ENCODE measurements at regions not wholly inside any gene's neighbourhood (a gene's known extent, or its start where the extent isn't known, plus 50 kb on each side); places are given as distances from the start of the nearest gene placed in this dataset.
"Not testable (repeated sequence)": the region's sequence is repeated elsewhere in the genome, so short reads cannot be mapped to it uniquely, and the experiment has no call there.

DNA sequence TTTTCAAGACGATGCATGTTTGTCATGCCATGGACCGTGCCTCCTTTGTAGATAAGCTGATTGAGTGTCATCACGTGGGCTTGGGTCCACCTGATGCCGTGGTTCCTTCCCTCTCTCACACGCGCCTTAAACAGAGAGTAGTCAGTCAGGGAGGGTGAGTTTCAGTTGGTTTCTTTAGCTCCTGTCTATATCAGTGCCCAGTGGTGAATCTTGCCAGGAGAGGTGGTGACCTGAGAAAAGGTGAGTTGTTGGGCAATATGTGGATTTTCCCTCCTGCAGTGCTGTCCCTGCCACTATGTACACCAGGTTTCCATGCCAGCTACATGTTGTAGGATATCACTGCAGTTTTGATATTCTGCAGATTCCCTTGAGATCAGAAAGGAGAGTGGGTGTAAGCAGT lies 129.7 kb downstream of the LAT start:
- TF ChIP-seq SMAD5 (IDR thresholded peaks at IDR 0.05; ENCODE audit: low read depth) (no peak), RAD51 (IDR thresholded peaks at IDR 0.05) (peak; percentile 55; the same call in 1 of the 2 replicates)
- intact Hi-C loops (cut with micrococcal nuclease; ENCODE audit: unreplicated experiment): no loop called here
- no peak for FAIRE-seq
- Histone ChIP-seq H3K4me2 (ENCODE audit: control insufficient read depth, insufficient read depth) (no peak overlapping the region), H3K79me2 (ENCODE audit: control insufficient read depth, insufficient read depth, low read length) (no peaks in the 10 kb centered on the region), H3K4me3 (no peak overlapping the region), H3K4me1 (ENCODE audit: control insufficient read depth, insufficient read depth, low read length) (peaks cover 9% of the 10 kb centered on the region), H4K20me1 (ENCODE audit: control insufficient read depth, insufficient read depth) (no peaks in the 10 kb centered on the region), H2AFZ (ENCODE audit: control insufficient read depth, low read depth, low read length) (no peak overlapping the region), H3K27ac (ENCODE audit: control insufficient read depth, insufficient read depth) (no peak overlapping the region; the same call in 1 of the 2 replicates), H3K27me3 (replicated peaks in 1 of 2; ENCODE audit: control insufficient read depth in 2 of 2, insufficient read depth in 2 of 2, low read length in 1 of 2) (no peaks in the 10 kb centered on the region), H3K9ac (ENCODE audit: control insufficient read depth, insufficient read depth, low read length) (no peak overlapping the region), H3K9me3 (replicated peaks; ENCODE audit: control insufficient read depth, insufficient read depth, low read length) (no peaks in the 10 kb centered on the region), H3K36me3 (ENCODE audit: control insufficient read depth in 2 of 2, insufficient read depth in 2 of 2, low read length in 1 of 2) (peaks cover 6 to 7% of the 10 kb centered on the region in 2 experiments; a peak in 3 of 4 replicates)
- no TSS peak for BruUV-seq (replicated peaks)
- WGBS (ENCODE audit: insufficient coverage, insufficient replicate concordance, low lambda C conversion rate, missing lambda C conversion rate): 94% methylated on average over 6 of the region's 6 CpGs
- ChIA-PET SMC1A (ENCODE audit: uncharacterized antibody, unreplicated experiment) (no interaction called here), CTCF (interaction anchor here (1.2 kb wide), 1 partner anchor 590 kb away, joined by 3 read pairs; no protein-coding TSS in a partner anchor), POLR2A (interaction anchor here (0.5 kb wide), 1 partner anchor 734 kb away, joined by 3 read pairs; no protein-coding TSS in a partner anchor), RAD21 (ENCODE audit: unreplicated experiment) (no interaction called here)
- in situ Hi-C loops (cut with MboI): loop anchor here (25.0 kb wide), 2 partner anchors 473 to 898 kb away; partner anchors contain the start of genes C16orf92 and DOC2A
- no peak for DNase-seq (ENCODE audit: low read depth, low spot score)
- ATAC-seq: no peak

DNA sequence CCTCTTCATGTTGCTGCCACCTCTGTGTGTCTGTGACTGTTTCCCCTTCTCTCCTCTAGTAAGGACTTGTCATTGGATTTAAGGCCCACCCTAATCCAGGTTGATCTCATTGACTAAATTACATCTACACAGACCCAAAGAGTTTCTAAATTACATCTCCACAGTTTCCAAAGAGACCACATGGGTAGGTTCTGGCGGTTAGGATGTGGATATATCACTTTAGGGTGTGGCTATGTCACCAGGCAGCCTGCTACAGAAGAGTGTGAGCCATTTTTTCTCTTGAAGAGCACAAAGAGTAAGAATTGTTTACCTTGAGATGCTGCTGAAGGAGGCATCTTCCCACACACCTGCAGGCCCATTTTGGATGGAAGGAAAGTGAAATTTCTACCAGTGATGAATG lies 128.6 kb downstream of the LAT start:
- H3K9ac ChIP-seq (ENCODE audit: control insufficient read depth, insufficient read depth, low read length); CTCF ChIA-PET; H3K79me2 ChIP-seq (ENCODE audit: control insufficient read depth, insufficient read depth, low read length); H2AFZ ChIP-seq (ENCODE audit: control insufficient read depth, low read depth, low read length); H3K27me3 ChIP-seq (replicated peaks in 1 of 2; ENCODE audit: control insufficient read depth in 2 of 2, insufficient read depth in 2 of 2, low read length in 1 of 2); DNase-seq (ENCODE audit: low read depth, low spot score); FAIRE-seq; H3K36me3 ChIP-seq (ENCODE audit: control insufficient read depth in 2 of 2, insufficient read depth in 2 of 2, low read length in 1 of 2); intact Hi-C loops (cut with micrococcal nuclease; ENCODE audit: unreplicated experiment); H3K9me3 ChIP-seq (replicated peaks; ENCODE audit: control insufficient read depth, insufficient read depth, low read length); BruUV-seq (replicated peaks); RAD21 ChIA-PET (ENCODE audit: unreplicated experiment); H3K4me1 ChIP-seq (ENCODE audit: control insufficient read depth, insufficient read depth, low read length); H4K20me1 ChIP-seq (ENCODE audit: control insufficient read depth, insufficient read depth); H3K4me2 ChIP-seq (ENCODE audit: control insufficient read depth, insufficient read depth); ATAC-seq; H3K4me3 ChIP-seq; SMC1A ChIA-PET (ENCODE audit: uncharacterized antibody, unreplicated experiment); POLR2A ChIA-PET; H3K27ac ChIP-seq (ENCODE audit: control insufficient read depth, insufficient read depth): not testable (repeated sequence)
- in situ Hi-C loops (cut with MboI): loop anchor here (25.0 kb wide), 2 partner anchors 474 to 899 kb away; partner anchors contain the start of genes C16orf92 and DOC2A
- WGBS (ENCODE audit: insufficient coverage, insufficient replicate concordance, low lambda C conversion rate, missing lambda C conversion rate): 94% methylated on average over 1 of the region's 1 CpG

Measured in GM12878 (cell line).